ENCODE measurements at regions not wholly inside any gene's neighbourhood (a gene's known extent, or its start where the extent isn't known, plus 50 kb on each side); places are given as distances from the start of the nearest gene placed in this dataset.

DNA sequence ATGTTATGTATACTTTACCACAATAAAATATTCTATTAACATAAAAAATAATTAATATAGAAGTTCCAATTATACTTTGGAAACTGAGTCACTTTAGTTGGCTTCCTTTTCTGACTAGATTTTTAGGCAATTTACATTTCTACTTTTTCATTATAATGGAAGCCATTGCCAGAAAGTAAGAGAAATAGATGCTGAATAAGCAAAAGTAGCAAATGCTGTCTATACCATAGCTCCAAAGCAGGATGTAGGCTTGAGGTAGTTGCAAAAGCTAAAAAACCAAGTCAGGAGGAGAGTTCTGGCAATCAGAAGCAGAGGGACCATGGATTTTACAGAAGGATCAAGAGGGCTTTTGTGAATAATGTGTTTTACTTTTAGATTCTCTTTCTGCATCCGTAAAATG, 262.4 kb upstream of the TMEM229A start (continued):
- TF ChIP-seq, protein P1, sequence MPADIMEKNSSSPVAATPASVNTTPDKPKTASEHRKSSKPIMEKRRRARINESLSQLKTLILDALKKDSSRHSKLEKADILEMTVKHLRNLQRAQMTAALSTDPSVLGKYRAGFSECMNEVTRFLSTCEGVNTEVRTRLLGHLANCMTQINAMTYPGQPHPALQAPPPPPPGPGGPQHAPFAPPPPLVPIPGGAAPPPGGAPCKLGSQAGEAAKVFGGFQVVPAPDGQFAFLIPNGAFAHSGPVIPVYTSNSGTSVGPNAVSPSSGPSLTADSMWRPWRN (IDR thresholded peaks at IDR 0.05; ENCODE audit: low read depth): no peak
- TF ChIP-seq RBM22 (IDR thresholded peaks at IDR 0.05; ENCODE audit: low read depth, low read length, poor library complexity, severe bottlenecking) (no peak), GATA2 (CRISPR knock-in tag; IDR thresholded peaks at IDR 0.05) (no peak), MECOM (CRISPR knock-in tag; IDR thresholded peaks at IDR 0.05) (no peak), ZNF316 (IDR thresholded peaks at IDR 0.05) (peak; percentile 67; the same call in 1 of the 2 replicates), HDAC1 (IDR thresholded peaks at IDR 0.05) (no peak), DPF2 (IDR thresholded peaks at IDR 0.05) (no peak), SETDB1 (IDR thresholded peaks at IDR 0.05; ENCODE audit: low read length) (no peak)

DNA sequence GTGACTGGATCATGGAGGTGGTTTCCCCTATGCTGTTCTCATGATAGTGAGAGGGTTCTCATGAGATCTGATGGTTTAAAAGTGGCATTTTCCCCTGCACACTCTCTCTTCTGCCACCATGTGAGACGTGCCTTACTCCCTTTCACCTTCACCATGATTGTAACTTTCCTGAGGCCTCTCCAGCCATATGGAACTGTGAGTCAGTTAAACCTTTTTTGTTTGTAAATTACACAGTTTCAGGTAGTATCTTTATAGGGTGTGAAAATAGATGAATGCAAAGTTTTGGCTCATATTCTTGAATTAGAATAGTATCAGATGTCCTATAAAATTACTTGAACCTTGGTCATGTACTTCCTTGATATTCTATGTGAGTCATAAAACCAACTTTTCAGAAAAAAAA, 252.1 kb upstream of the TMEM229A start:
- no peaks in the 10 kb centered on the region for H3K9me1 ChIP-seq (ENCODE audit: control insufficient read depth, insufficient read depth, low read length)
- WGBS (ENCODE audit: insufficient coverage, low coverage, missing lambda C conversion rate): 0% methylated on average over 1 of the region's 1 CpG
- no peak overlapping the region for H3K9ac ChIP-seq (ENCODE audit: insufficient read depth in 1 of 2, low read depth in 2 of 2, low read length in 2 of 2)
- BruUV-seq (replicated peaks): no TSS peak
- ChIA-PET POLR2A (no interaction called here), CTCF (ENCODE audit: low intra/inter-chr PET ratio) (no interaction called here)
- intact Hi-C loops (cut with micrococcal nuclease) (no loop called here), in situ Hi-C loops (cut with MboI) (no loop called here)
- no peaks in the 10 kb centered on the region for H3K36me3 ChIP-seq (ENCODE audit: control insufficient read depth, insufficient read depth, low read length)
- H3K9me3 ChIP-seq (replicated peaks; ENCODE audit: control insufficient read depth, insufficient read depth, low read depth, low read length): no peaks in the 10 kb centered on the region
- ATAC-seq (no peak), FAIRE-seq (no peak), DNase-seq (ENCODE audit: extremely low read depth in 1 of 4, low spot score in 3 of 4) (no peak)
- no peaks in the 10 kb centered on the region for H4K20me1 ChIP-seq (replicated peaks; ENCODE audit: control insufficient read depth, insufficient read depth, low read length)
- H3K4me1 ChIP-seq (replicated peaks in 1 of 2; ENCODE audit: control insufficient read depth in 2 of 2, insufficient read depth in 2 of 2, low read length in 2 of 2): no peaks in the 10 kb centered on the region
- H3K4me3 ChIP-seq: no peak overlapping the region
- no peaks in the 10 kb centered on the region for H3K79me2 ChIP-seq (ENCODE audit: control insufficient read depth, insufficient read depth, low read length)
- H3K4me2 ChIP-seq (ENCODE audit: insufficient read depth, low read length): no peak overlapping the region
- no peak overlapping the region for H3K27ac ChIP-seq (ENCODE audit: extremely low read depth, low read depth, low read length)
- no peaks in the 10 kb centered on the region for H3K27me3 ChIP-seq (ENCODE audit: control insufficient read depth in 2 of 2, insufficient read depth in 2 of 2, low read length in 2 of 2)
- TF ChIP-seq KAT7 (CRISPR knock-in tag; IDR thresholded peaks at IDR 0.05; ENCODE audit: borderline replicate concordance) (no peak), ZNF239 (CRISPR knock-in tag; IDR thresholded peaks at IDR 0.05) (no peak), ZNF644 (tag; IDR thresholded peaks at IDR 0.05; ENCODE audit: low read depth) (no peak), CBFB (CRISPR knock-in tag; IDR thresholded peaks at IDR 0.05) (no peak), MYBL2 (IDR thresholded peaks at IDR 0.05; ENCODE audit: low read depth) (no peak), MYBL2 (CRISPR knock-in tag; IDR thresholded peaks at IDR 0.05; ENCODE audit: borderline replicate concordance) (no peak), KDM1A (IDR thresholded peaks at IDR 0.05) (no peak), SNIP1 (IDR thresholded peaks at IDR 0.05; ENCODE audit: low read depth) (no peak), ZKSCAN8 (CRISPR knock-in tag; IDR thresholded peaks at IDR 0.05) (no peak), MEF2A (IDR thresholded peaks at IDR 0.05; ENCODE audit: control insufficient read depth, low read depth, low read length) (no peak), ZNF431 (CRISPR knock-in tag; IDR thresholded peaks at IDR 0.05) (no peak), ZC3H11A (IDR thresholded peaks at IDR 0.05; ENCODE audit: low read depth, low read length) (no peak), SOX6 (IDR thresholded peaks at IDR 0.05) (no peak)
- H2AFZ ChIP-seq (ENCODE audit: low read depth, low read length): no peak overlapping the region

Data from K562 (cell line).